Skeletal muscle satellite cell (primary cell): ENCODE measurements at regions not wholly inside any gene's neighbourhood (a gene's known extent, or its start where the extent isn't known, plus 50 kb on each side); places are given as distances from the start of the nearest gene placed in this dataset.

ENCODE experiments used
- H3K27me3 ChIP-seq: 2 replicates; pipeline ENCODE4 v1.7.0; 2013; ENCODE audit warnings: low read length; ENCODE audit not compliant: control insufficient read depth, insufficient read depth
- H3K36me3 ChIP-seq: 2 replicates; pipeline ENCODE4 v1.7.0; 2013; ENCODE audit warnings: mild to moderate bottlenecking, control low read depth, low read length; ENCODE audit not compliant: insufficient read depth
- H3K4me1 ChIP-seq: 2 replicates; pipeline ENCODE4 v1.7.0; 2013; ENCODE audit warnings: low read length; ENCODE audit not compliant: control insufficient read depth, insufficient read depth
- H3K4me2 ChIP-seq: 2 replicates; pipeline ENCODE4 v1.7.0; 2013; ENCODE audit warnings: mild to moderate bottlenecking, low read length
- H3K4me3 ChIP-seq: 2 replicates; pipeline ENCODE4 v1.7.0; 2013; ENCODE audit warnings: low read length
- H3K9ac ChIP-seq: 2 replicates; pipeline ENCODE4 v1.7.0; 2013; ENCODE audit warnings: mild to moderate bottlenecking, low read depth, low read length, moderate library complexity
- H3K9me3 ChIP-seq: replicated peaks from 2 replicates; pipeline ENCODE4 v1.7.0; 2013; ENCODE audit warnings: mild to moderate bottlenecking, control low read depth, low read length

- Histone ChIP-seq H3K36me3 (no peaks in the 10 kb centered on the region), H3K4me1 (peaks cover 23% of the 10 kb centered on the region), H3K4me3 (no peak overlapping the region), H3K9me3 (no peaks in the 10 kb centered on the region), H3K4me2 (no peak overlapping the region), H3K9ac (no peak overlapping the region), H3K27me3 (no peaks in the 10 kb centered on the region)
Measured at GRCh38 chr10:3524086-3524960, 260.7 kb downstream of the KLF6 start.

- Histone ChIP-seq H3K36me3 (no peaks in the 10 kb centered on the region), H3K9ac (no peak overlapping the region), H3K4me2 (no peak overlapping the region), H3K4me3 (no peak overlapping the region), H3K4me1 (peaks cover 23% of the 10 kb centered on the region), H3K27me3 (no peaks in the 10 kb centered on the region), H3K9me3 (no peaks in the 10 kb centered on the region)
Measured at GRCh38 chr10:3523309-3524050, 261.5 kb downstream of the KLF6 start.

GRCh38 chr10:3516923-3517255 lies 268.1 kb downstream of the KLF6 start:
- no peaks in the 10 kb centered on the region for H3K4me1 ChIP-seq
- peaks cover 9% of the 10 kb centered on the region for H3K27me3 ChIP-seq
- no peaks in the 10 kb centered on the region for H3K36me3 ChIP-seq
- H3K9me3 ChIP-seq = no peaks in the 10 kb centered on the region
- H3K4me3 ChIP-seq = no peak overlapping the region
- H3K9ac ChIP-seq = no peak overlapping the region
- H3K4me2 ChIP-seq = no peak overlapping the region

DNA sequence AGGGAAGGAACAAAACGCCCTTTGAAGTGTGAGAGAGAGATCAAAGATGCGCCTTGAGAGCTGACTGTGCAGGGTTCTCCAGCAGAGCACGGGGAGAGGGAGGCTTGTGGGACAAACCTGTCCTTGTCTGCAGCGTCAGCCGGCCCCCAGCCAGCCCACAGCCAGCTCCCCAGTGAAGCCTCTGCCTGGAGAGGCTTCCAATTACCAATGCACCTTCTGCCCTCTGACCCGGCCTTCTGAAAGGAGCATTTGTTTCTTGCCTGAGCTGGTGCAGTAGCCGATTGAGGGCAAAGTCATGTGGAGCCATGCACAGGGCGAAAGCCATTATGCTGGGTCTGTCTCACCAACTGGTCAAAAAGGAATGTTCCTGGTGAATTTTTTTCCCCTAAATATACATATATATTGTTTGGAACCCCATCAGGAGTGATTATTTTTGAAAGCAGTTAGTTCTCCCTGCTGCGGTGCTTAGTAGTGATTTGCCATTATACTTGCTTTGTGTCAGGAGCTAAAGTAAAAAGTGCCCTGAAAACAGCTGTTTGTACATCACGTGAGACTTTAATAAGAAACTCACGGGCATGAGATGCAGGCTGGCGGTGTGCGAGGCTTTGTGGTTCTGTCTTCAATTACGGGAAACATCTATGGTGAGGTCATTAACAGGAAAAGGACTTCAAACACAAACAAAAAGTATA lies 268.6 kb downstream of the KLF6 start:
- no peak overlapping the region for H3K9ac ChIP-seq

DNA sequence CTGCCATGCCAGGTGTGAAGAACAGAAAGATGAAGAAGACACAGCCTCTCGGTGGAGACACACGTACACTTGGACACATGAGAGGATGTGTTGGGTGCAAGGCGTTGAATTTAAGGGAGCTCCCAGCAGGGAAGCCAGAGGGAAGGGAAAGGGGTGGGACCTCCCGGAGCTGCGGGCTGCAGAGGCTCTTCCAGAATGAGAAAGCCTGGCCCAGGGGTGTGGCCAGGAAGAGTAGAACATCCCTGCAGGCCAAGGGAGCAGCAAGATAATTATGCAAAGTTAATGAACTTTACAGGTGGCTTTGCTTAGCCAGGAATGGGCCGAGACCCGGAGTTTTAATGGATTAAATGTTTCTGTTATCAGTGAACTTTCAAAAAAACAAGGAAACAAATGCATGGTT lies 270.3 kb downstream of the KLF6 start:
- Histone ChIP-seq H3K4me1 (no peaks in the 10 kb centered on the region), H3K27me3 (peaks cover 17% of the 10 kb centered on the region), H3K9me3 (no peaks in the 10 kb centered on the region), H3K36me3 (no peaks in the 10 kb centered on the region), H3K4me2 (no peak overlapping the region), H3K9ac (no peak overlapping the region), H3K4me3 (no peak overlapping the region)

More for the DNA sequence above, 268.6 kb downstream of the KLF6 start:
- H3K27me3 ChIP-seq = peaks cover 9% of the 10 kb centered on the region
- H3K36me3 ChIP-seq = no peaks in the 10 kb centered on the region
- no peak overlapping the region for H3K4me3 ChIP-seq
- H3K4me1 ChIP-seq = no peaks in the 10 kb centered on the region
- H3K9me3 ChIP-seq = no peaks in the 10 kb centered on the region
- no peak overlapping the region for H3K4me2 ChIP-seq

DNA sequence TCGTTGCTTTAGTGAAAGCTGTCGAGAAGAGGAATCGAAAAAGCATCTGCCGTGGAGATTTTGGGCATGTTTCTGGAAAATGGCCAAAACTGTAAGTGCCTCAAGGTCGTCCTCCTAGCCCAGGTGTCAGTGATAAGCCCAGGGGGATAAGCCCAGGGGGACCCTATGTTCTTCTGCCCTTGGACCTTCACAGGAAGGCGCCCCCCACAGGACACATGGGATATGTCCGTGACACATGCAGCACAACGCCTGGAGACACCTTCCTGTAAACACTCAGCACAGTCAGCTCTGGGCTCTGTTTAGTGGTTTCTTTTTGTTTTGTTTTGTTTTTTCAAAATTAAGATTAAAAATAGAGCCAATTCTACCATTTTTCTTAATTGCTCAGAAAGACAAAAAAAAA lies 272.7 kb downstream of the KLF6 start:
- H3K4me1 ChIP-seq = no peaks in the 10 kb centered on the region
- H3K36me3 ChIP-seq = no peaks in the 10 kb centered on the region
- no peak overlapping the region for H3K4me3 ChIP-seq
- H3K4me2 ChIP-seq = no peak overlapping the region
- no peak overlapping the region for H3K9ac ChIP-seq
- H3K9me3 ChIP-seq = no peaks in the 10 kb centered on the region
- peaks cover 17% of the 10 kb centered on the region for H3K27me3 ChIP-seq

DNA sequence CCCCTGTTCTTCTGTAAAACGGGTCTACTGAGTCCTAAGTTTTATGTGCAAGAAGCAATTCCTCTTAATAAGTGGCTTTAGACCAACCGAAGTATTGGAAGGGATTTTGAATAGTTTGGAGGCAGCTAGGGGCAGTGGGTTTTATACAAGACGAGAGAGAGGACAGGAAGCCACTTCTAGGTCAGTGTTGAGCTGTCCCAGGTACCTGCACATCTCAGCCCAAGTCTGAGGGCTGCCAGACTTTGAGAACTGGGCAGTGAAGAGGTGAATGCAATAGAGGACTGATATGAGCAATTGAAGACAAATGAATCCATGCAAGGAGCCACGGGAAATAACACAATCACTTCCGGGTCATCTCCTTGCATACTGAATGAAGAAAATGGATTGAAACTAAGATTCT lies 273.5 kb downstream of the KLF6 start:
- Histone ChIP-seq H3K9me3 (no peaks in the 10 kb centered on the region), H3K36me3 (no peaks in the 10 kb centered on the region), H3K4me3 (no peak overlapping the region), H3K9ac (no peak overlapping the region), H3K4me2 (no peak overlapping the region), H3K4me1 (no peaks in the 10 kb centered on the region), H3K27me3 (peaks cover 16% of the 10 kb centered on the region)

- Histone ChIP-seq H3K4me3 (no peak overlapping the region), H3K9me3 (no peaks in the 10 kb centered on the region), H3K36me3 (no peaks in the 10 kb centered on the region), H3K9ac (no peak overlapping the region), H3K4me1 (no peaks in the 10 kb centered on the region), H3K4me2 (no peak overlapping the region), H3K27me3 (peaks cover 8% of the 10 kb centered on the region)
Measured at GRCh38 chr10:3510741-3511140, 274.3 kb downstream of the KLF6 start.

GRCh38 chr10:3509355-3509754 lies 275.7 kb downstream of the KLF6 start:
- H3K4me2 ChIP-seq = no peak overlapping the region
- peaks cover 8% of the 10 kb centered on the region for H3K27me3 ChIP-seq

DNA sequence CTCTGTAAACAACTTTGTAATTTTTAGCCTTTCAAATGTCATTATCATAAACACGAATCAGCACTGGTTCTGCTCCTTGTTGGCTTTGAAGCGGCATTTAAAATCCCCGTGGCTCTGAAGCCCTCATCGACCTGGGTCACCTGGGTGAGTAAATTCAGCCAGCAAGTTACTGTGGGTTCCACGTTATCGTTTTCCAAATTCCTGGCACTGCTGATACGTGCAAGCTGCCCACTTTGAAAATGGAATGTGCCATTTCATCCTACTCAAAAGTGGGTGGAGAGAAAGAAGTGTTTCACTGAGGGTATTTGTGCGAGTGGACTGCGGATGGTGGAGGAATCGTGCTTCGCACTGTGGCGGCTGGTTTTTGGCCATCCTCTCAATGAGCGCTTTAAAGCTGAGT lies 281.7 kb downstream of the KLF6 start:
- Histone ChIP-seq H3K9ac (no peak overlapping the region), H3K4me1 (peaks cover 14% of the 10 kb centered on the region), H3K9me3 (no peaks in the 10 kb centered on the region), H3K27me3 (no peaks in the 10 kb centered on the region), H3K4me2 (no peak overlapping the region), H3K36me3 (no peaks in the 10 kb centered on the region), H3K4me3 (no peak overlapping the region)

More at GRCh38 chr10:3509355-3509754, 275.7 kb downstream of the KLF6 start:
- Histone ChIP-seq H3K4me3 (no peak overlapping the region), H3K4me1 (no peaks in the 10 kb centered on the region), H3K9ac (no peak overlapping the region), H3K9me3 (no peaks in the 10 kb centered on the region), H3K36me3 (no peaks in the 10 kb centered on the region)

GRCh38 chr10:3502673-3503072 lies 282.3 kb downstream of the KLF6 start:
- no peaks in the 10 kb centered on the region for H3K27me3 ChIP-seq
- no peaks in the 10 kb centered on the region for H3K36me3 ChIP-seq
- H3K4me1 ChIP-seq = peaks cover 14% of the 10 kb centered on the region
- H3K9me3 ChIP-seq = no peaks in the 10 kb centered on the region
- no peak overlapping the region for H3K4me3 ChIP-seq
- no peak overlapping the region for H3K9ac ChIP-seq
- no peak overlapping the region for H3K4me2 ChIP-seq
